GM12874 (cell line): ENCODE measurements at regions not wholly inside any gene's neighbourhood (a gene's known extent, or its start where the extent isn't known, plus 50 kb on each side); places are given as distances from the start of the nearest gene placed in this dataset.

Experiments
- CTCF ChIP-seq: IDR thresholded peaks from 2 replicates; pipeline ENCODE4 v1.5.1; 2011; ENCODE audit warnings: low read depth, mild to moderate bottlenecking, control low read depth, low read length, moderate library complexity; ENCODE audit not compliant: insufficient read depth

GRCh38 chr10:123398756-123399155 is 244.6 kb downstream of the BUB3 start:
- no peak for TF ChIP-seq CTCF

DNA sequence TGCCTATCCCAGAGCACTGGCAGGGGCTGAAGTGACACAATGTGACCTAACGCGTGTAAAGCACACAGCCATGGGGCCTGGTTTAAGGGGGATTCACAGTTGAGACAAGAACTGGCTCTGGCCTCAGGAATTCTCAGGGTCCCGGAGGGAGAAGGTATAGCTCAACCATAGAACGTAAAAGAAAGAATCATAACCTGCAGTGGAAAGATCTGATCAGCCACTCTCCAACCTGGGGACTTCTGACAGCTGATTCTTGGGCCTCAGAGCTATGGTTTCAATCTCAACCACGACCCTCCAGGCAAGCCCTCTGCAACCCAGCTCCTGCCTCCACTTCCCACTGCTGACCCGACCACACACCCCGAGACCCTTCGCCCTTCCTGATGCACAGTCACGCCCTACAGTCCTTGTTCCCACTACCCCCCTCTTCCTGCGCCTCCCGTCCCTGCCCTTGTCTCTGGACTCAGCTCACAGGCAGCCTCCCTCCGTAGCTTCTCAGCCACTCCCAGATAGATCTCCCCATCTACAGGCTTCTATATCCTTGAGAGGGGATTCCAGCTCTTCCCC is 245.2 kb downstream of the BUB3 start:
- no peak for TF ChIP-seq CTCF

- TF ChIP-seq CTCF, result no peak
Measured at GRCh38 chr10:123402021-123402420, 247.8 kb downstream of the BUB3 start.

DNA sequence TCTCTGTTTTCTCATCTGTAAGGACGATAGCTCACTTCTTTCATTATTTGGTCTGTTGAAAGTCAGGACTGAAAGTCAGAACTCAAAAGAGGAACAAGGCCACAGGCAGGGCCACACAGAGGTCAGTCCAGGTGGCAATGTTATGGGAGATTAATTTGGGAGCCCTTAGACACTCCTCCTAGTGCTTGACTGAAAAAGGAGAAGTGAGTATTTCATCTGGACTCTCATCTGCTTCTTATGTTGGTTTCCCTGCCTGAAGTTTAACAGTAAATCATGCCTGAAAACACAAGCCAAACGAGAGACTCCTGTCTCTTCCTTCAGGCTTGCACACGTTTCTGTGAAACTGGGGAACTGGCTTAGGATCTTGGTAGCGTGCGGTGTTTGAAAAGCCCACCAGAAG is 248.5 kb downstream of the BUB3 start:
- no peak for TF ChIP-seq CTCF

DNA sequence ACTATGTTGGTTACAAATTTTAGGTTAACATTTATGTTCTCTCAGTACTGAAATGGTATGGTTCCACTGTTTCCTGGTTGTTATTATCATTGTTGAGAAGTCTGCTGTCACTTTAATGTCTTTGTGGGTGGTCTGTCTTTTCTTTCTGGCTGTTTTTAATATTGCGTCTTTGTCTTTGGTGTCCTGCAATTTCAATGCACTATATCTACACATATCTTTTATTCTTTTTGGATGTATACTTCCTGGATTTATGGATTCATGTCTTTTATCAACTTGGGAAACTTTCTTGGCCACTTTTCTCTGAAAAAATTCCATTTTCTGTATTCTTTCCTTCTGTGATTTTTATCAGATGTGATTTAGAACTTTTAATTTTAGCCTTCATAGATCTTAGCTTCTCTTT is 250.2 kb downstream of the BUB3 start:
- no peak for TF ChIP-seq CTCF

- TF ChIP-seq CTCF, result no peak
Measured at GRCh38 chr10:123408660-123409059, 254.5 kb downstream of the BUB3 start.

- TF ChIP-seq CTCF, result no peak
Measured at GRCh38 chr10:123409426-123409825, 255.2 kb downstream of the BUB3 start.
